HG02938 (cell line): ENCODE measurements at regions not wholly inside any gene's neighbourhood (a gene's known extent, or its start where the extent isn't known, plus 50 kb on each side); places are given as distances from the start of the nearest gene placed in this dataset.
"Not testable (repeated sequence)": the region's sequence is repeated elsewhere in the genome, so short reads cannot be mapped to it uniquely, and the experiment has no call there.

ENCODE experiments used
- ATAC-seq: cut with Tn5 transposase; IDR thresholded peaks from one replicate; pipeline ENCODE4 v1.9.1; 2021; ENCODE audit warnings: mild to moderate bottlenecking, moderate library complexity; ENCODE audit not compliant: unreplicated experiment

DNA sequence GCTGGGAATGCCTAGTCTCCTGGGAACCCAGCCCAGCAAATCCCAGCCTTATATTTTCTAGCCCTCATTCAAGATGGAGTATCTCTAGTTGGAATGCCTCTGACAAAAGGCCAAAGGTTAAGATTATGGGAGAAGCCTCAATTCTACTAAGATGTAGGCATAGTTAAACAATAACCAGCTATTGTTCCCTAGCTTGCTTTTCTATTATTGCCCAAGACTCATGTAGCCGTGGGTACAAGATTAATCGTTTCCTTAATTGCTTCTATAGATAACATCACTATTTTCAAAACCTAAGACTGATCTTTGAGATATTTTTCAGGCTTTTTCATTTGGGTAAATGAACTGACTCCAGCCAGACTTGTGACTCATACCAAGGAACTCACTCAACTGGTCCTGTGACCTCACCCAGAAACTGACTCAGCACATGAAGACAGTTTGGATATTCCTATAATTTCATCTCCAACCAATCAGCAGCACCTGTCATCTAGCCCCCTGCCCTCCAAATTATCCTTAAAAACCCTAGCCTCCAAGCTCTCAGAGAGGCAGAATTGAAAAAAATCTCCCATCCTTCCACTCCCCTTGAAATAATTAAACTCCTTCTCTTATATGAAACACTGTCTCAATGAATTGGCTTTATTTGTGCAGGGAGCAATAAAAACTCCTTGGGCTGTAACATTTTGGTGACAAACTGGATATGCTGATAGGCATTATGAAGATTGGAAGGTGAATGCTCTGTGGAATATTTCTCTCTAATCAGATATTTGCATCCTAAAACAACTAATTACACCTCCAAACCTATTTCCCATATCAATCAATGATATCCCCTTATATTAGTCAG lies 589.0 kb downstream of the C12orf50 start:
- no peak for ATAC-seq

DNA sequence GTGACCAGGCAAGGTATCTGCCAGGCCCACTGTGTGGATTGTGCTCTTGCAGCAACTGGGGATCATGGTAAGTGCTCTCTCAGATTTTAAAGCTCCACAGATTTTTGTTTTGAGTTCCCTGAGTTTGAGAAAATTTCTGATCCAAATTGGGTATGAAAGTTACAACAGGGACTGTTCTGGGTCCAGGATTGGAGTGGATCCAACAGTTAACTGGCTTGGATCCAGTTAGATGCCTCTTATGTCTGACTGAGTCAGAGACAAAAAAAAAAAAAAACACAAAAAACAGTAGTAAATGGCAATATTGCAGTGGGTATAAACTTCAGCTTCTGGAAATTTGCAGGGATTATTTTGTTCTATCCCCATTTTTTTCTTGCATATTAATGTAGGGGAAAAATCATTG lies 598.8 kb downstream of the C12orf50 start:
- ATAC-seq: no peak

DNA sequence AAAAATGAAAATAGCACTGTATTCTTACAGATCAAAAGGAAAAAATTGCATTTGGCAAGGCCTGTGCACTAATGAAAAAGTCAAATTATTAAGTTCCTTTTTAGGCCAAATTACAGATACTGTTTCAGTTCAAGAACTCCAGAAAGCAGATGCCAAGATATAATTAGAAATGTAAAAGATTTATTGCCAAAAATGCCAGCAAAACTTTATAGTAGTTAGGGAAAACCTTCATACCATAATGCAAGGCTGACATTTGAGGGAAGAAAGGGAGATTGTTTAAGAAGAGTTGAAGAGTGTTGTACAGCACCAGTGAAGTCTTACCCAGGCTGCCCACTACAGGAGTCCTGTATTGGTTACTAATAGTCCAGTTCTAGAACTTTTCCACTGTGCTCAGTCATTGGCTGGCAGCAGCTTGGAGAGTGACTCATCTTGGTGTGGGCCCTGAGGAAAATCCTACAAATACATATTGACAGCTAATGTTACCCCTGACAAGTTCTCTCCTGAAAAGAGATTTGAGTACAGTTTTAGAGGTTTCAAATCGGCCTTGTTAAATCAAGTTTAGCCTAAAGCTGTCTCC lies 600.4 kb downstream of the C12orf50 start:
- no peak for ATAC-seq

DNA sequence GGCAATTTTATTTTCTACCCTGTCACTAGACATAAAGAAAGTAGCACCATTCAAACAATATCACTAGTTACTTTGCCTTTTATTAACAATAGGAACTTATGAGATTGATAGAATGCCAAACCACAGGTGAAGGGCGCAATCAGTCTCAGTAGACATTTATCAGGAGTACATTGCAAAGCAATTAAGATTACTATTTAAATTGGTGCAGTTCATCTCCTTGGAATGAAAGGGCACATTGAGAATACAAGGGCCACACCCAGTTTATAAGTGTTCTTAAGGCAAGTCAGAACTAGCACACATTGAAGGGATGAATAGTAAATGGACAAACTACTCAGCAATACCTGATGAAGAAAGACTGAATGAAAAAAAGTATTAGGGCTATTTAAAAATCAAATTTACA lies 601.4 kb downstream of the C12orf50 start:
- no peak for ATAC-seq

DNA sequence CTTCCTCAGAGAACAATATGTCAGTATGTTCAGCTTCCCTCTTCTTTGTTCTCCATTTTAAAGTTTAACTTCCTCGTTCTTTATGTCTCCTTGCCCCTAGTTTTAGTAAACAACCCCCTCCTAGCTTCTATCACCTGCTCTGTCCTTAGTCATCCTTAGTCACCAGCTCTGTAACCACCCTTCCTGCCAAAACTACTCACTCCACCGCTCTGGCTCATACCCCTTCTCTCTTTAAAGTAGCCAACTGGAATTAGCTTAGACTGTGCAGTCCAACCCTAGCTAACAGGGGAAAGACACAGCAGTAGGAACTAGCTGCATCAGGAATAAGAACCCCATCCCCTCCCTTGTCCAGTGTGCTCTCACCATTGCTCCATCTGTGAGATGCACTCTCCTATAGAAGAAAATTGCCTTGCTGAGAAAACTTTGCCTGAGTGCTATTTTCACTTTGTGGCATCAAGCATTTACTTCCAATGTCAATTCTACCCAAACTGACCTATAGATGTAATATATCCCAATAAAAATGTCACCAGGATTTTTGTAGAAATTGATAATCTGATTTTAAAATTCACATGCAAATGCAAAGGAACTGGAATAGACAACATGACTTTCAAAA lies 603.2 kb downstream of the C12orf50 start:
- no peak for ATAC-seq

DNA sequence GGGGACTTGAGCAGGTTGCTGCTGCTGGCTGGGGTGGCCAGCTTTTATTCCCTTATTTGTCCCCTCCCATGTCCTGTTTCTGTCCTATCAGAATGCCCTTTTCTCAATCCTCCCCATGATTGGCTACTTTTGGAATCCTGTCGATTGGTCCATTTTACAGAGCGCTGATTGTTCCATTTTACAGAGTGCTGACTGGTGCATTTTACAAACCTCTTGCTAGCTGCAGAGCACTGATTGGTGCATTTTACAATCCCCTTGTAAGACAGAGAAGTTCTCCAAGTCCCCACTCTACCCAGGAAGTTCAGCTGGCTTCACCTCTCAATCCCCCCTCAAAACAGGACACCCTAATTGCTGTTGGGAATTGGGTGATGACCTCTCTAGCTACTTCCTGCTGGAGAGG lies 608.0 kb downstream of the C12orf50 start:
- not testable (repeated sequence) for ATAC-seq

DNA sequence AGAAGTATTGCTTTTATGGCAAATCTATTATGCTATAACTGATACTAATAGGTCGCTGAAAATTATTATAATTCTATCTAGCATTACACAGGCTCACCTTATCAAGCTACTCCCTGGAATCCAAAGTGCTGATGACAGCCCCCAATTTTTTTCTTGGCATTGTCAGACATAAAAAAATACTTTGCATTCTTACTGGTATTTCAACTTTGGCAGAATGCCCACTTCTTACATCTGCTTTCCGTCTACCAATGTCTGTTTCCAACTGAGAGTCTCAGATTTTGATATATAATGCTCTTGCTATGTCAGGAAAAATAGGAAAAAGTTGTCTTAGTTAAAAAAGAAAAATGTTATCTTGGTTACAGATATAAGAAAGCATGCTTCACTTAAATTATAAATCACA lies 615.4 kb downstream of the C12orf50 start:
- ATAC-seq: no peak

DNA sequence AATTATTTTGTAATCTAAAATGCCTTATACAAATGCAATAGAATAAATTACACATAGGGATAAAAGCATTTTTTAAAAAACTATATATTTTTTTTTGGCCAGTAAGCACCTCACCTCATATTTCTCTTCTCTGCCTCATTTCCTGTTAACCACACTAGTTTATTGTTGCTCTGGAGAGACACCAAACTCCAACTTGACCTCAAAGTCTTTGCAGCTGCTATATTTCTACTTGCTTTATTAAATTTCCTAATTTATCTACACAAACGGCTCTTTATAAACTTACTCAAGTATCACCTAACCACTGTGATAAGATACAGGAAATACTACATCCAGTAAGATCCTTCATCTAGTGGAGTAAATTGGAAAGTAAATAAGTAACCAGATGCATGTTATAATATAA lies 622.3 kb downstream of the C12orf50 start:
- ATAC-seq: no peak

DNA sequence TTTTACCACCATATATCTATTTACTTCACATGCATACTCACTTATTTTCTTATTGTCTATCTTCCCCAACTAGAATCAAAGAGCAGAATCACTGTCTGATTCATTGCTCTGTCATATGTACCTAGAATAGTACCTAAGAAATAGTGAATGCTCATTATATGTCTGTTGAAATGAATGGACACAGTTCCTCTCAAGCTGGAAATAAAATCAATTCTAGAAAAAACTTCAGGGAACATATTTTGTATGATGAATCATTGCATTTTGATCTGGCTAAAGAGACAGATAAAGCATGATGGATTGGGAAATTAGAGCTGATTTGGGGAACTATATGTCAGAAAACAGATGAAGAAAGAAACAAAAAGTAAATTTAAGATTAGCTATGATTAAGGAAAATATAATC lies 623.3 kb downstream of the C12orf50 start:
- ATAC-seq: no peak

DNA sequence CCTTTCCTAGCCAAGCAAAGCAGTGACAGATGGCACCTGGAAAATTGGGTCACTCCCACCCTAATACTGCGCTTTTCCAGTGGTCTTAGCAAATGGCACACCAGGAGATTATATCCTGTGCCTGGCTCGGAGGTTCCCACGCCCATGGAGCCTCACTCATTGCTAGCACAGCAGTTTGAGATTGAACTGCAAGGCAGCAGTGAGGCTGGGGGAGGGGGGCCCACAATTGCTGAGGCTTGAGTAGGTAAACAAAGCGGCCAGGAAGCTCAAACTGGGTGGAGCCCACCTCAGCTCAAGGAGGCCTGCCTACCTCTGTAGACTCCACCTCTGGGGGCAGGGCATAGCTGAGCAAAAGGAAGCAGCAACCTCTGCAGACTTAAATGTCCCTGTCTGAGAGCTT lies 635.0 kb downstream of the C12orf50 start:
- ATAC-seq: not testable (repeated sequence)

DNA sequence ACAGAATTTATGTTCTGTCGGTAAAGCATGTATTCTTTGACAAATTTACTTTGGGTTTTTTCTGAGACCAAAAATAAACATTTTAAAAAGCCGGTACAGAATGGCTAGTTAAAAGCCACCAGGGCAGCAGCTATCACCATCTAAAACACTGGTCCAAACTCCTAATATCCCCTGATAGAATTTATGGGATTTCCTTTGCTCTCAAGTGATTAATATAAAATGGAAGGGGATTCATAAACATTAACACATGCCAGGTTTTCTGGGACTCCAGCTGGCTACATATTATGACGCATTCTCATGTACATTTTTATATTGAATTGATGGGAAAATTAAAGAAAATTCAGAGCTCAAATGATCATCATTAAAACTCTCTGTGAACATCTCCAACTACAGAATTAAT lies 640.8 kb downstream of the C12orf50 start:
- no peak for ATAC-seq

DNA sequence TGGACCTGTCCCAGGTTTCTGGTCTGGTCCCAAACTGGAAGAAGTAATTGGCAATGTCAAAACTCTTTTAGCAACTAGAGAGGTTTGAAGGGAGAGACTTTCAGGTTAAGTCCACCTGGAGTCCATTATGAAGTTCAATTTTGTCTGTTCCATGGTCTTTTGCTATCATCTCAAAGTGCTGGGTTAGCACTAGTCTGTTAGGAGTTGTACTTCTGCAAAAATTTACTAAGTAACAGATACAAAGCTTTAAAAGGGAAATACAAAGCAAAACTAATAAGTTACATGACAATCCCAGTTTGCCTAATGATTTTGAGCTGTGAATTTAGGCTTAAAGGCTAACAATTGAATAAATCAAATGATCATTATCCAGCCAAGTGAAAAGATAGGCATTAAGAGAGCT lies 643.9 kb downstream of the C12orf50 start:
- no peak for ATAC-seq

DNA sequence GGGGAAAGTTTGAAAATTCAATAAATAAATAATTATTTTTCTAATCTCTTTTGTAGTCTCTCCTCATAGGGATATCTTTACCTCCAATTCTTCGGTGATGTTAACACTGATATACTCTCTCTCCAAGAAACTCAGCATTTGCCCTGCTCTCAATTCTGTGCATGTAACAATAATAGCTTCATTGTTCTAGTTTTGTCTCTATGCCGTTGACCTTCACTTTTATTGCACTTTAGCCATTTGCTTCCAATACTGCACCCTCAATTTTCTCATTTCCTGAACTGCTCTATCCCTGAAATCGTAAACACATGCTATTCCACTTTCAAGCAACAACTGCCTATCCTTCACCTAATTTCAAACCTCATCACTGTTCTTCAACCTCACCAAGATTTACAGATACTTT lies 645.0 kb downstream of the C12orf50 start:
- no peak for ATAC-seq

DNA sequence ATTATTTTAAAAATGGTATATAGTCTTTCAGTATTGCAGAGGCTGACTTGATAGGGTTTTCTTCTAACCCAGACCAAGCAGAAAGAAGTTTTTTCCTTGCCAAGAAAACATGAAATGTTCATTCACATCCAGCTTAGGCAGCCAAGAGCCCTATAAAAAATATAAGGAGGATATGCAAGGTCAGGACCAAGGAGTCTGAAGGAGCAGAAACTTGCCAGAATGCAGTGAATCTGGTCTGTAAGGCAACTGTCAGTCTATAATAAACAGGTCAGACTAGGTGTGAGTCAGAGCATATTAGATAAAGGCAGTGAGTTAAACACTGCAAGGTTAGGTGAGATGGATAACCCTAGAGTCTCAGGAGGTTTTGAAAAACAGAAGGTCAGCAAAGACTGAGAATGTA lies 645.5 kb downstream of the C12orf50 start:
- no peak for ATAC-seq

DNA sequence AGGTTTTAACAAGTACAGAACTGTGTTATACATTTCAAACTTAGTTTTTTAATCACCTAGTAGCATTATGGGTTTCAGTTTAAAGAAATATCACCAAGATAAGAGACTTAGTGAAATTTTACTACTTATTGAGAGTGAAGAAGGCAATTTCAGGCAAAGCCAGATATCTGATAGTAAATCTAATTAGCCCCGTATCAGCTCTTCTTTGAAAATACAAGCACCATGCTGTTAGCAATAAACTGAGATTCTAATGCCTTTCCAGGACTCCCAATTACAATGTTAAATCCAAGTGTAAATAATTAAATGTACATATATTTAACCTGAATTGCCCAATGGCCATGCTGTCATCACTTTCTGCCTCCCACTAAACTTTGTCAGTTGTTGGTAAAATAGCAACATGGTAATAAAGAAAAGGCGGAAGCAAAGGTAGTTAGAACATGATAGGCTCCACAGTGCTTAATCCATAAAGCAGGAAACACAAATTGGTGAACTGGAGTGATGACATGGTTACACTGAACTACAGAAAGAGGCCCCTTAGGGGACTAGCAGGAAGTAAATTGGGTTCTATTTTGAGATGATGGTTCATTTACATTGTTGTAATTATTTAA lies 646.1 kb downstream of the C12orf50 start:
- ATAC-seq: no peak

DNA sequence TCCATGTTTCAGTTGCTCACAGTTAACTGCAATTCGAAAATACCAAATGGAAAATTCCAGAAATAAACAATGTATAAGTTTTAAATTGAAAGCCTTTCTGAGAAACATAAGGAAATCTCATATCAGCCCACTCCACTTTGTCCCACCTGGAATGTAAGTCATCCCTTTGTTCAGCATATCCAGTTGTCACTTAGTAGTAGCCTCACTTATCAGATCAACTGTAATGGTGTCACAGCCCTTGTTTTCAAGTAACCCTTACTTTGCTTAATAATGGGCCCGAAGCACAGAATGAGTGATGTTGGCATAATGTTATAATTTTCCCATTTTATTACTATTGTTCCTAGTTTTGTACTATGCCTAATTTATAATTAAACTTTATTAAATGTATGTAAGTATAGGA lies 646.8 kb downstream of the C12orf50 start:
- no peak for ATAC-seq

DNA sequence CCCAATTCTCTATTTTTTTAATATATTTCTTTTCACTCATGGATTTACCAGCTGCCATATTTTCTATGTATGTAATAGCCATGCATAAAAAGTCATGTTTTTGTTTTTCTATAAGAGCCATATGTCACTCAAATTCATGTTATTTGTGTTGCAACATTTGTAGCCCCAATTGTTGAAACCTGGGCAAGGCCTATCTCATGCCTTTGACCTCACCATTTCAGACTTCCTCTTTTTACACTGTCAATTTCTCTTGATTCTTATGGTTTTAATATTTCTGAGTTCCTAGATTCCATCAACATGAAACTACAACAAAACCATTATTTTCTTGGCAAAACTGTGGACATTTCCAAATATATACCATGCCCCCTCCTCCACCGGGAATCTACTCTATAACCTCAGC lies 647.5 kb downstream of the C12orf50 start:
- no peak for ATAC-seq

DNA sequence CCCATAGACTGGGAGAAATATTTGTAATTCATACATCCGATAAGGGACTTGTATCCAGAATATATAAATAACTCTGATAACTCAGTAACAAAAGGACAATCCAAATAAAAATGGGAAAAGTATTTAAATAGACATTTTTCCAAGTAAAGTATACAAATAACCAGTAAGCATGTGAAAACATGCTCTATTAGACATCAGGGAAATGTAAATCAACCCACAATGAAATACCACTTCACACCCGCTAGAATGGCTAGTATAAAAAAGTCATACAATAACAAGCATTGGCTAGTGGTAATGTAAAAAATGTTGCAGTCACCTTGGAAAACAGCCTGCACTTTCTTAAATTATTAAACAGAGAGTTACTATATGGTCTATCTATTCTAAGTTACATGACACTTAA lies 650.7 kb downstream of the C12orf50 start:
- ATAC-seq: no peak

DNA sequence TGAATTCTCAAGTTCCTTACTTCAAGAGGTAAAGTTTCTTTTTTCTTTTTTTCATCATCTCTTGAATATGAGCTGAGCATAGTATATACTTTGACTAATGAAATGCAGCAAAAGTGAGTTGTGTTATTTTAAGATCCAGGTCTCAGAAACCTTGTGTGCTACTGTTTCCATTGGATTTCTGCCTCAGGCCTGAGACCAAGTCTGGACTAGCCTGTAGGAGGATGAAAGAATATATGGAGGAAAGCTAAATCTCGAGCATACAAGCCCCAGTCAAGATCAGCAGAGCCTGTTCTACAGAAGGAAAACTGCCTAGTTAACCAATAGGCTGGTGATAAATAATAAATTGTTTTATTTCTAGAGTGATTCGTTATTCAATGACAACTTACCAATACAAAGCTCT lies 652.5 kb downstream of the C12orf50 start:
- no peak for ATAC-seq

DNA sequence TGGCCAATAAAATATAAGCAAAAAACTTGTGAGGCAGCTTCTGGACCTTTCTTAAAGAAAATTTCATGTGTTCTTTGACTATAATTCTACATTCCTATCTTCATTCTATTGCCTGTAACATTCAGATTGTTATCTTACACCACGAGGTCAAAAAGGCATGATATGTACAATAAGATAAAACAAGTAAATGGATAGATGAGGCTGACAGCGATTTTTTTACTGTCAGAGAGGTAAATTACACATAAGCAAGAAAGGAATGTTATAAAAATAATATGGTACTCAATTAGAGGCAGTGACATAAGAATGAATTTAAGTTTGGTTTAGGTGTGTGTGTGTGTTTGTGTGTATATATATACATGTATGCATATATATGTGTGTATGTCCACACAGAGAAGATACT lies 660.0 kb downstream of the C12orf50 start:
- ATAC-seq: no peak

DNA sequence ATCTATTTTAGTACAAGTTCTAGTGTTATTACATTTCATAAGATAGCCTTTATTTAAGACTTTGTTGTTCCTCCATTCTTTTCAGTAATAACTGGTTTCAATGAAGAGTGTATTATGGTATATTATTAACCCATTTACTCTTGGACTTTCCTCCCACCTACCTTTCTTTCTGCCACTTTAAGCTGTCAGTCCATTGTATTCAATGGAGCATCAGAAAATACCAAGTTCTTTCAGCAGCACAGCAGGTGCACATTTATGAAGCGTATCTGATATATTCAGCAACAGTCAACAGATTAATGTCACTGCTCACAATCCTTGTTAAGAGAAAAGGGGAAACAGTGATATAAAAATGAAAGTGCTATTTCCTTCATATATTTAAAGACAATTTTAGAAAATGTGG lies 660.9 kb downstream of the C12orf50 start:
- no peak for ATAC-seq

DNA sequence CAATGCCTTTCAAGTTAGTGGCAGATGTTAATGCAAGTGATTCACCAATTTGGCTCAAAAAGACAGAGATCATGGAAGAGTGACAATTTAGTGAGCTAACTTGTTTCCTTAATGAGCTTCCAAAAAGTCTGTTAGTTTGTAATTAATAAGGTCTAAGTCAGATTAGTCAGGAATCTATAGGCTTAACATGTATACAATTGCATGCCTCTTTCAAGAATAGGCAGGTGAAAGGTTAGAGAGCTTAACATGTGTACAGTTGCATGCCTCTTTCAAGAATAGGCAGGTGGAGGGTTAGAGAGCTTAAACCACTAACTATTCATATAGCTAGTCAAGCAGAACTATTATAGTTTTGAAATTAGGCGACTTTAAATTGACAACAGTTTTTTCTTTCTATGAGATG lies 663.8 kb downstream of the C12orf50 start:
- ATAC-seq: no peak
